NAMALWA (cell line): ENCODE measurements at regions not wholly inside any gene's neighbourhood (a gene's known extent, or its start where the extent isn't known, plus 50 kb on each side); places are given as distances from the start of the nearest gene placed in this dataset.

ENCODE experiments used
- DNase-seq: peaks from one replicate; pipeline ENCODE4 v3.0.0-alpha.2; 2015; ENCODE audit warnings: low spot score

DNA sequence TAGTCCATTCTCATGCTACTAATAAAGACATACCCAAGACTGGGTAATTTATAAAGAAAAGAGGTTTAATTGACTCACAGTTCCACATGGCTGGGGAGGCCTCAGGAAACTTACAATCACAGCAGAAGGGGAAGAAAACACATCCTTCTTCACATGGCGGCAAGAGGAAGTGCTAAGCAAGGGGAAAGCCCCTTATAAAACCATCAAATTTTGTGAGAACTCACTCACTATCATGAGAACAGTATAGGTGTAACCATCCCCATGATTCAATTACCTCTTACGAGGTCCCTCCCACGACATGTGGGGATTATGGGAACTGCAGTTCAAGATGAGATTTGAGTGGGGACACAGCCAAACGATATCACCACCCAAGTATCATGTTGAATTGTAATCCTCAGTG, 52.7 kb upstream of the FOXO6 start:
- DNase-seq: peak; percentile 28

DNA sequence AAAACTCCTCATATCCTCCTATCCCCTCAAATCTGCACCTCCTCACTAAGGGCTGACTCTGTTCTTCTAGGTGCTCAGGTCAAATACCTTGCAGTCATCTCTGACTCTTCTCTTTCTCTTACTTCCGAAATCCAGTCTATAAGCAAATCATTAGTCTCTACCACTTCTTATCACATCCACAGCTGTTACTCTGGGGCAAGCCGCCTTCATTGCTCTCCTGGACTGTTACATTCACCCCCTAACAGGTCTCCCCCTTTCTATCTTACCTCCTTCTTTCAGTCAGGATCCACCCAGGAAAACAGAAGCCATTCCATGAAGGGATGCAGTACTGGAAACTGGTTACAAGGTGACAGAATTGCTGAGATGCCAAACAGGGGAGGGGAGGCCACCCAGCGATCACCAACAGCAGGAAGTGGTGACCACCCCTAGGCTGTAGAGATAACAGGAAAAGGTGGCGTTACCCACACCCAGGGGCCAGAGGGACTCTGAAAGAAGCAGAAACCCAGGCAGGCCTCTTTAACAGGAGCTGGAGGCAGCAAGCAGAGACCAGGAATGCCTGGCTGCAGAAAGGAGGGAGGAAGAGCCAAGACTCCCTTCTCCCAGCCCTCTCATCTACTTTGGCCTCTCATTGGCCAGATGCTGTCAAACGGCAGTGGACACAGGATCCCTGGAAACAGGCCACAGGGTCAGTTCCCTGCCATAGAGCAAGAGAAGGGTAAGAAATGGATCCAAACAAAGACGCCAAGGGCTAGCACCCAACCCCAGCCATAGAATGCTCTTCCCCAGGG, 55.5 kb upstream of the FOXO6 start:
- no peak for DNase-seq

DNA sequence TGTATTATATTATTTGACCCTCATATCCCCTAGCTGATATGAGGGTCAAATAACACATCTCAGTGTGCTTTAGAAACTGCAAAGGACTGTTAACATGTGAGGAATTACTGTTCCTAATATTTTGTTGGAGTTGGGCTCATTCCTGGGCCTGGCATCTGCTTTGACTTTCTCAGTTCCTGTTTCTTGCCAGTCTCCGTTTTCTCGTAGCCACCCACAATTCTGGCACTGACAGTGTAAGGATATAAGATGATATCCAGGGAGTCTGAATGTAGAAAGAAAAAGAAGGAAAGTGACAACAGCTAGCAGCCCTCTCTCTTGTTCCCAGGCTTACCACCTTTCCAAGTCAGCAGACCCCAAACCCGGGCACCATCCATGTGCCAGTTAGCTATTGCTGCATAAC, 54.4 kb upstream of the SCMH1 start:
- DNase-seq: no peak

DNA sequence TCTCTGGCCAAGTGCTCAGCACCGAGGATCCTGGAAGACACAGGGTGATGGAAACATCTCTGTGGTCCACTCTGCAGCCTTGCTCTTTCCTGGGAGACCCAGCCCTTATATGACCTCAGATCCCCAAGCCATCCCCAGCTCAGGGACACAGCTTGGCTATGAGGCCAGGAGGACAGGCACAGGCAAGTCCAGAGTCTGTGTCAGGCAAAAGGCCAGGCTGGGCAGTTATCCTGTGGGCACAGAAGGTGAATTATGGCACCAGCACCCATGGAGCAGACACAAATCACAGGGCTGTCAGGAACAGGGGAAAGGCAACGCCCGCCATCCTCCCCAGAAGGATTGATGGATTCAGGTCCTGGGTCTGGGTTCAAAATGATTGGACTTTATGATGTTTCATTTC, 52.1 kb upstream of the SCMH1 start:
- DNase-seq: no peak

DNA sequence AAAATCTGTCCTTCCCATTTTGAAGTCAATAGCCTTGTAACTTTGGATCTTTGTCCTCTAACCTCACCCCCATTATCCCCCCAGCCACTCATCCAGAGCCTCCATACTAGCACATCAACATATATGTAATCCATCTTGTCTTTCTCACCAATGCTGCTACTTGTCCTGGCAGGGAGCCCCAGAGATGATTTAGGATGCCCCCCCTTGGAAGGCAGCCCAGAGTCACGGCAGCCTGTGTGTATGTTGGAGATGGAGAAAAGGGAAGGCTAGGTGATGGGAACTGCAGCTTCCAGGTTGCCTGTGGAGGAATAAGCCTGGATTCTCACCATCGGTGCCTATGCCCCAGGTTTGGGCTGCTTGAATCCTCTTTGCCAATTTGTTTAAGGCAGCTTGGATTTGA, 51.7 kb upstream of the SCMH1 start:
- DNase-seq: no peak
